Fibroblast of gingiva (primary cell): ENCODE measurements at regions not wholly inside any gene's neighbourhood (a gene's known extent, or its start where the extent isn't known, plus 50 kb on each side); places are given as distances from the start of the nearest gene placed in this dataset.

Experiments
- DNase-seq: peaks from one replicate; pipeline ENCODE4 v3.0.0-alpha.2; 2011; ENCODE audit warnings: low read depth

DNA sequence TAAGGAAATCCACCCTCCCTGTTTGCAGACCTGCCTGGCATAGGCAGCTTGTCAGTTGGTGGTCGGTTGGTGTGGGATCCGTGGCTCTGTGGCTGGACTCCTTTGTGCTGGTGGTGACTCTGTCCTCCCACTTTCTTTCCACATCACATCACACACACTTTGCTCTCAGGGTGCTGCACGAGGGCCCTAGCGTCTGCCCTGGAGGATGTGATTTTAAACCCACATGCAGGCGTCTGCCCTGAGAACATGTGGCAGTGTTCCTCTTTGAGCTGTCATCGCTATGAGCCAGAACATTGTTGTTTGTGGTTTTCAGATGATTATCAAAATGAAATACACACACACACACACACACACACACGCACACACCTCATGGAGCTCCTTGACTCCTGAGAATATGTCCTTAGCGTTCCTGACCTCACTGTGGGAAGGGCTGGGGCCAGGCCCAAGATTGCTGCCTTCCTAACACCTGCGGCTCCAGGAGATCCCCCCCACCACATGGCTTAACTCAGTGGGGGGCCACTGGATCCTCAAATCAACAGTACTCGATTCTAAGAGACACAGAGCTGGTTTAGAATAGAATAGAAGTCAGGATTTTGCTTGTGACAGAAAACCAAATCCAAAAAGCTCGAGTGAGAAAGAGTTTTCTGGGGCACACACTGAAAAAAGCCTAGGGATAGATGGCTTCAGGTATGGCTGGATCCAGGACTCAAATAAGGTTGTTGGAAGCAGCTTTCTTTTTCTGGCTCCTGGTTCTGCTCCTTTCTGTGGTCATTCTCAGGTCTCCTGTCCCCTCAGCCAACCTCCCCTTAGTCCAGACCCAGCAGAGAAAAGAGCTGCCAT is 54.8 kb downstream of the RTP5 start:
- DNase-seq: no peak

DNA sequence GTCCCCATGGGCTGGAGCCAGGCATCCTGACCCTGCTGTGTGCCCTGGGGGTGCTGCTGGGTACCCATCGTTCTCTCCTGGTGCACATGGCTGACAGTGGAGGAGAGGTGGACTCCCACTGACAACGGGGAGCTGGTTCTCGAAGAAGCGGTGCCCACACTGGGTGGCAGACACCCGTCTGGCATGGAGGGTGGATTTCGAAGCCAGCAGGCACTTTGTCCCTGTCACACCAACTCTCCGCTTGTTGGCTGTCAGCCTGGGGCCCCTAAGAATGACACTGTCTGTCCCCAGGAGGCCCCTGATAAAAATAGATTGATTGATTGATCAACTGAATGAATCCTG is 55.4 kb downstream of the RTP5 start:
- no peak for DNase-seq

DNA sequence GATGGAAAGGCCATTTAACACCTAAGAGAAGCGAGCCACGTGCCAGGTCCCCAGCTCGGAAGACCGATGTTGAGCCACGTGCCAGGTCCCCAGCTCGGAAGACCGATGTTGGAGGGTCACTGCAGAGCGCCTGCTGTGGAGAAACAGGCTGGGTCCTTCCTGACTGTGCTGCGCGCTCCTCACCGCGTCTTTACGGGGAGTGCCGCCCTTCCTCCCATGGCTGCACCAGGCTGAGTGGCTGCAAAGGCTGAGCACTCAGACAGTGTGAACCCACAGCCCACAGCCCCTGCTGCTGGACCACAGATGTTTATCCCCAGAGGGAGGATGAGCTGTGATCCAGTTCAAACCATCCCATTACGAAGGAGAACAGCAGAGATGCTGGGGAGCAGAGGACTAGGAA is 55.7 kb downstream of the RTP5 start:
- no peak for DNase-seq

DNA sequence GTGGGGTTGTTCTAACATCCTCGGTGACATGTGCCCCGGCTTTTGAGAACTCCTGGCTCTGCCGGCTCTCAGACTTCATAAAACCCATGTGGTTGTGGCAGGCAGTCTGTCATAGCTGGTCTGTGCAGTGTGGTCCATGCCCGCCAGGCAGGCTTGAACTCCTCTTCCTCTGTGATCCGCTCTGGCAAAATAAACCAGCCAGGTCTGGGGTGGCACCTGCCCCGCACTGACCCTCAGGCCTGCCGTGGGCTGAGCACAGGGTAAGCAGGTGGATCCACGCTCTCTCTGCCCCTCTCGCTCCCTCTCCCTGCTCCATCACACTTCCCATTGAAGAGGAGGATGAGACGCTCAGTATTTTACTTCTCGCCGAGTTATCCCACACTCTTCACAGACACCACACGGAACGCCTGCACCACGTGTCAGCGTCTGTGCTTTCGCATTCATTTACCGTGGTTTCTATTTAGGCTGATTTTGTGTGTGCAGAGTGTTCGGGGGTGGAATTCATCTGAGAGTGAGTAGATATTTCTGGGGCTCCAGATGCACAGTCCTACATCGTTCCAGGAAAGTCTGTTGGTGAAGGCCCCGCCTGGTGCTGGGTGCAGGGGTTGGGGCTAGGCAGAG is 56.4 kb downstream of the RTP5 start:
- no peak for DNase-seq

DNA sequence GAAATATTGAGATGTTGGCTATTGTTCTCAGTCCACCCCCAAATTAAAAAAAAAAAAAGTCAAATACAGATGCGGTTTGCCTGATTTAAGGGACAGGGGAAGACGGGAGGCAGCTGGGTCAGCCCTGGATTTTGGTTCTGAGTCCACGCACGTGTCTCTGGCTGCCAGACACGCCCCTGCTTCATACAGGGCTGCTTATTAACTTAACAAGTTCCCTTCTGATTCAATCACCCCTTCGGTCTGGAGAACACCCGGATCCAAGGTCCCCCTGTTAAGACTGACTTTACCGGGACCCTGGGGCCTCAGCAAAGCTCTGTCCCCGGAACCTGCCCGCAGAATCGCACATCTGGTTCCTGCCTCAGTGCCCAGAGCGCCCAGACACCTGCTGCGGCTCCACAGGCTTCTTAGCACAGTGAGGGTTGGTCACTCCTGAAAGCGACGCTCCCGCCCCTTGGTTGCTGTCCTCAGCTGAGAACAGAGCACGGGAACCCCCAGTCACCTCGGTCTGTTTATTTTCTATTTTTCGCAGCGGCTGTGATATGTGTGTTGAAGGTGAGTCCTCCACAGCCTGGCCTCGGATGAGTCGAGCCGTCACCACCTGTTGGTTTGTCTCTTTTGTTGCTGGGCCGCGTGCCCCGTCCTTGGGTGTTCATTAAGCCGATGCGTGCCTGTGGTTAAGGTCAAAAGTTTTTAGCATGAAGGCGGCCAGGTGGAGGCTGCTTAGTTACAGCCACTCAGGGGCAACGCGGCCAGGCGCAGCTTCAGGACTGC is 57.2 kb downstream of the RTP5 start:
- DNase-seq: no peak

DNA sequence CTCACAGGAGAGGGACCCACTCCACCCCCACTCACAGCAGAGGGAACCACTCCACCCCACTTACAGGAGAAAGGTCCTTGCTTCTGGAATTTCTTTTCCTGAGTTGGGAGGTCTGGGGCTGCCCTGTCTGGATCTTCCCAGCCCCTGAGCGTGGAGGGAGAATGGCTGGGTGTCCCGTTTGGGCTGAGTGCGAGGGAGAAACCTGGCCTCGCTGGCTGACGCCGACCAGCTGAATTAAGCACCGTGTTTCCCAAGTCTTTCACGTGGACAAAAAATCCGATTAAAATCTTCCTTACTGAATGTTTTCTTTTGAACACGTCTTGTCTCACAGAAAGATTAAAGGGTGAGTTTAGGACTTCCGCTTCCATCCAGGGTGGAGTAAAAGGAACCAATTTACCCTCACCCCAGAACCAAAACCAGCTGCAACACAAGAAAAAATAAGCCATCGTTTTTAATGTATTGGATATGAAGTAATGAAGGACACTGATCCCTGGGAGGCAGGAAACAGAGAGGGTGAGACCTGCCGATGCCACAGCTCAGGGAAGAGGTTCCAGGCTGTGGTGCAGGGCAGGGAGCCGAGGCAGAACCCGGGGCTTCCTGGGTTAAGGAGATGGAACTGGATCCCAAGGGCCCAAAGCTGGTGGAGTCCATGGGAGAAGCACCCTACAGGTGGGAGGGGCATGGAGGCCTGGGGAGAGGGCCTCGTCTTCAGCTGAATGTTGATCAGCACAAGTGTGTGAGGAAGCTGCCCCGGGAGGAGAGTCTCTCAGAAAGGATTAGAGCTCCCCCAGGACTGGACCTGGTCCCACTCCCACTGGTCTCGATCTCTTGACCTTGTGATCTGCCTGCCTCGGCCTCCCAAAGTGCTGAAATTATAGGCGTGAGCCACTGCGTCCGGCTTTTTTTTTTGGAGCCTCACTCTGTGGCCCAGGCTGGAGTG is 60.3 kb downstream of the RTP5 start:
- DNase-seq: no peak

DNA sequence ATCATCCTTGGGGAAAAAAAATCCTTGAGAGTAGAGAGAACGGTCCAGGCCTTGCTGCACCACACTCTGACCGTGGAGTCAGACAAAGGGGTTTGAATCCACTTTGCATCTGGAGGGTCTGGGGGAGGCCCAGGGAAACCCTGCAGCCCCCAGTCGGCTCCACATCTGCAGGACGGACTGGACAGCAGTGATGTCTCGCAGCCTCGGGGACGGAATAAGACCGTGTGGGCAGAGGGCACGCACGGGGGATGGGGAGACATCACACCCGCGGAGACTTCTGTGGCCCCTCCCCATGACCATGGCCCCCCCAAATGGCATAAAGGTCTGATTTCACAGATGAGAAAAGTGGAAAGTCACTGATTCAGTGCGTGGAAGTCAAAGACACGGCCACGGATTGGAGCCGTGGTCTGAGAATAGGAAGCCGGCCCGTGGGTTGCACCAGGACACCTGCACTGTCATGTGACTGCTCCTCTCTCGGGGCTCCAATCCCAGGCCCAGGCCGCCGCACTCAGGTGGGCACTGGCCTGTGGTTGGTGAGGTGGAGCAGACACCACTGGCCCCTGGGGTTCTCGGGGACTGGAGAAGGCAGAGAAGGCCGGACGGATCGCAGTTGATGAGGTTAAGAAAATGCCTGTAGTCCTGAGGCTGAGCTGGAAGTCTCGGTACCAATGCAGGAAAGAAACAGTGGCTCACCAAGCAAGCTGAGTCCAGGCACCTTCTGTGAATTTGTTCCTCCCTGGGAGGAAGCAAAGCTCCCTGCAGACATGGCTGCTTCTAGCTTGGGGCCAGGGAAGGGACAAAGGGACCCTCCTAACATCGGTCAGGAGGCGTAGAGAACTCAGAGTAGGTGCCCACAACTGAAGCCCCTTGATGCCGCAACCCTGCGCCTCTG is 61.8 kb downstream of the RTP5 start:
- no peak for DNase-seq

DNA sequence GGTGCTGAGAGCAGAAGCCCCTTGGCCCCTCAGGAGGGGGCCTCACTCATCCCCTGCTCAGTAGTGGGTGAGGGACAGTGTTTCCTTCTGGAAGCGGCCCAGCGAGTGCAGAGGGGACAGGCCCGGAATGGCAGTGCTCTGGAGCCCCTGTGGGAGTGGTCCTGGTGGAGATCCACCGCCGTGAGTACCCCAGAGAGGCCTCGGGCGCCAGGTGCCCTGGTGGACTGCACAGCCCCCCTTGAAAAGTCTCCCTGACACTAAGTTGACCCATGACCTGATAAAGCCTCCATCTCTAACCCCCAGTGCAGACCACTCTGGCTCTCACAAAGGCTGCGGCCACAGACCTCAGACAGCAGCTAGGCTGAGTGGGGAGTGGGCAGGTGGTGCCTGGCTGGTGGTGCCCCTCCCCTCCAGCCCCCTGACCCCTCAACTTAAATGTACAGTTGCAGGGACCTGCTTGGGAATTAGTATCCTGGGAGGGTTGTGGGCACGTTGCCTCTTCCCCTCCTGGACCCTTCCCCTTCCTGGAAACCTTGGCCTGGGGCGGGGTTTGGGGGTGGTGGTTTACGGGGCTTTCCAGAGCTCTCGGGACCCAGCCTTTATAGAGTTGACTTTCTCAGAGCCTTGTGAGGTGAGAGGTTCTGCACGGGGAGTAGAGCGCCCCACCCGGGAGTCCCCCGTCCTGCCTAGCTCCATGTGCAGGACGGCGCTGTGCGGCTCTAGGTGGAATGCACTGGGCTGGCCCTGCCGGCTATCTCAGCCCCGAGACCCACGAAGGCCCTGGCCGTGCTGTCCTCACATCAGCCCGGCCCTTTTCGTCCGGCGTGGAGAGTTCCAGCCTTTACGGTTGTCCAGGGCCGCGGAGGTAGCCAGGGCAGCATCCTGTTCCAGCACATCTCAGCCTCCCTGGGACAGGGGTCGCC is 62.7 kb downstream of the RTP5 start:
- no peak for DNase-seq

DNA sequence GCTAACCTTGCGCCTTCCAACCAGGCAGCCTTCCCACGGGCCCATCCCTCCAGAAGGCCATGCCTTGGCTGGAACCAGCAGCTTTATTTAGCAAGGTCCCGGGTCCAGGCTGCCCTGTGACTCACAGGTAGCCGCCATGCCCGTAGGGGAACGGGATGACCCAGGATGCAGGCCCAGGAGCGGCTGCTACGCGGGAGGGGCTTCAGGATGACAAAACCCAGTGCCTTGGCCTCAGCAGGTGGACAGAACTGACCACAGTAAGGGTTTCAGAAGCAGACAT is 63.3 kb downstream of the RTP5 start:
- DNase-seq: no peak

DNA sequence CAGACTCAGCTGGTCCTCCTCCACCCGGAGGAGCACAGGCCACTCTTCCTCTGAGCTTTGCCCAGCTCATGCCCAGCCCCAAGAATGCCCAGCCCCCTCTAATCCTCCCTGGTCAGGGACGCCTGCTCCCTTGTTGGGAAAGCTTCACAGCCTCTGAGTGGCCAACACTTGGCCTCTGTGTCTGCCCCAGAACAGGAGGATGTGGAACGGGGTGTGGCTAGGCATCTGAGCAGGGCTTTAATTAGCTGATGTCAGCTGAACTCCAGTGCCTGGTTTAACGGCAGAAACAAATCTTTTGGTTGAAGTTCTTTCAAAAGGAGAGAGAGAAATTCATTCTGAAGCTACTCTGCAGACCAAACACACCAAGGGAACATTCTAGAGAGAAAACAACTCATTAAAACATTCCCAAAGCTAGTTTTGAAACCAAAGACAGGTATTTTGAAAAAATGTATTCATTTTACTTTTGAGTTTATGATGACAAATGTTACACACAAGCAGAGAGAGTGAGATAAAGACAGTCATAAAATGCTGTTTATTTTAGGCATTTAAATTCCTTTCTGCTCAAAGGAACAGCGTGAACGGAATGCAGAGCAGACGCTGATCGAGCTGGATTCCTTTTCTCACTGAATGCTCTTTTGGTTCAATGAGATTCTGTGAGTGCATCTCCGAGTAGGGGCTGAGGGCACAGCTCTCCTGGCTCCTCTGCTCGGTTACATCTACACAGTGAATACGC is 63.8 kb downstream of the RTP5 start:
- peak; percentile 57 for DNase-seq

DNA sequence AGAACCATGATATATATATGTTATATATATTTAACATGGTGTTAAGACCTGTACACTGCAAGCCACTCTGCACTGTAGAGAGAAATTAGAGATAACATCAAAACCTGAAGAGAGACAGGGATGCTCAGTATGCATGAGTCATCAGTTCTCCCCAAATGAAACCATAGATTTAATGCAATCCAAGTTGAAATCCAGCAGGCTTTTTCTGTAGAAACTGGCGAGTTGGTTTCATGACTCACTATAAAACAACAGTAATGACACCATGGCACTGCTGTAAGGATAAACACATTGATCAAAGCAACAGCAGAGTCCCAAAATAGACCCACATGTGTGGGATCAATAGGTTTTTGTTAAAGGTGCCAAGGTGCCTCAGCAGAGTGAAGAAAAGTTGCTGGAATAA is 65.8 kb downstream of the RTP5 start:
- peak; percentile 67 for DNase-seq

DNA sequence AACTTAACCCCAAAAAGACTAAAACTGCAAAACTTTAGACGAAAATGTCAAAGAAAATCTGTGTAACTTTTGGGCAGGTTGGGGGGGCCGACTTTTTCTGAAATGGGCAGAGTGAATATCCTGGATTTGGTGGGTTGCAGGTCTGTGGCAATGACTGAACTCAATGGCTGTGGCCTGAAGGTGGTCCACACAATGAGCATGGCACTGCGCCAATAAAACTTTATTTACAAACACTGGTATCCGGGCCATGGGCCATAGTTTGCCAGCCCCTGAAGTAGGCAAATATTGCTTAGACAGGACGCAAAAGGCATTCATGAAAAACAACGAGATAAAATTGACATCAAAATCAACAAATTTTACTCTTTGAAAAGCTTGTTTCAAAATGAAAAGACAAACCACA is 66.2 kb downstream of the RTP5 start:
- no peak for DNase-seq

DNA sequence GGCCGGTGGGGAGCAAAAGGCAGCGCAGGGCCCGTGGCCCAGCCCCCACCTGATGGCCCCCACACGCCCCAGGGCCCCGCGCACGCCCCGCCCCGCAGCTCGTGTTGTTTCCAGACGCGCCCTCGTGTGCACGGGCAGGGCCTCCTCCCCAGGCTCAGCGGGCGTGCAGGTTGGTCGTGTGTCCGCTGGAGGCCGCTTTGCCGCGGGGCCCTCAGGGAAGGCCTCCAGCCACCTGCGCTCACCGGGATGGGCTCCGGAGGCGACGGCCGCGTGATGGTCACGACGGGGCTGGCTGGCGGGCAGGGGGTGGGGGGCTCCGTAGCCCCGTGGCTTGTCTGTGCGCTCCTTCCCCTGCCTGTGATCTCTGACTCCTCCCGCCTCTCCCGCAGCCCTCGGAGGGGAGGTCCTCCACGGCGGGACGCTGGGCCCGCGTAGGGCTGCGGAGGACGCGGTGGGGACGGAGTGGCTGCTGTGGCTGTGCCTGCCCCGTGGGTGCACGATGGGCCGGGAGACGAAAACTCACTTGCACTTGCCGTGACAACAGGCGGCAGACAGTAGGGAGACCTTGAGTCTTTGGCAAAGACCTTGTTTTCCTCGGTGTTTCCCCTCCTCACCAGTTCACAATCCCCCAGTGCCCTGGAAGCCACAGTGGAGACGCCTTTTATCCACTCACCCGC is 67.1 kb downstream of the RTP5 start:
- DNase-seq: no peak

DNA sequence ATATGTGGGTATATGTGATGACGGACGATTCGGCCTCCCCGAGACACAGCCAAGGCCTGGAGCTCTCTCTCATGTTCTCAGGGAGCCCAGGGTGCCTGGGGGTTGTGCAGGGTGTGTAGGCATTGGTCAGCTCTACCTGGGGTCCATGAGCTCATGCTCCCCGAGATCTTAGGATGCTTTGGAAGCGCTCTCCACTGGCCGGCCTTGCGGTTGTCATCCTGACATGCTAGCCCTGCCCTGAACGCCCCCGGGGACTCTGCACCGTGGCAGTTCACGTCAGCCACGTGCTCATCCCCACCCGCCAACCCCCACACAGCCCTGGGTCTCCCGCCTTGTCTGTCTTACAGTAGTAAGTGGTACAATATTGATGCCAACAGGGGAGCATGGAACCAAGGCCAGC is 67.8 kb downstream of the RTP5 start:
- DNase-seq: no peak

DNA sequence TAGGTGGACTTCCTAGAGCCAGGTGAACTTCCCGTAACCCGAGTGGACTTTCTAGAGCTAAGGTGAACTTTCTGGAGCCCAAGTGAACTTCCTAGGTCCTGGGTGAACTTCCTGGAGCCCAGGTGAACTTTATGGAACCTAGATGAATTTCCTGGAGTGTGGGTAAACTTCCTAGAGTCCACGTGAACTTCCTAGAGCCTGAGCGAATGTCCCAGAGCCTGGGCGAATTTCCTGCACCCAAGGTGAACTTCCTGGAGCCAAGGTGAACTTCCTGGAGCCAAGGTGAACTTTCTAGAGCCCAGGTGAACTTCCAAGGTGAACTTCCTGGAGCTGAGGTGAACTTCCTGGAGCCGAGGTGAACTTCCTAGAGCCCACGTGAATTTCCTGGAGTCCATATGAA is 70.0 kb downstream of the RTP5 start:
- DNase-seq: no peak

DNA sequence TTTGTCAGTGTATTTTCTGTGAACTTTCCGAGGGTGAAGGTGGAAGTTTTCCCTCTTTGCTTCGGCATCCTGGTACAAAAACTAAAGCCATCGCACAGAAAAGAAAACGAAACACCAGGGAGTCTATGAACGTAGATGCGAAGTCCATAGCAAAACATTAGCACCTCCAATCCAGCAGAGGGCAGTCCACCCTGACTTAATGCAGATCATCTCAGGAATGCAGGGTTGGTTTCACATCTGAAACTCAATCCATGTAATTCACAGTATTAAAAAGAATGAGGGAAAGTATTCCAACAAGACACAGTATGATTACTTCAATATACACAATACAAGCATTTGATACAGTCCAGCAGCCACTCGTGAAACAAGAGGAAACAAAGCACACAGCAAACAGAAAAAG is 70.8 kb downstream of the RTP5 start:
- no peak for DNase-seq

DNA sequence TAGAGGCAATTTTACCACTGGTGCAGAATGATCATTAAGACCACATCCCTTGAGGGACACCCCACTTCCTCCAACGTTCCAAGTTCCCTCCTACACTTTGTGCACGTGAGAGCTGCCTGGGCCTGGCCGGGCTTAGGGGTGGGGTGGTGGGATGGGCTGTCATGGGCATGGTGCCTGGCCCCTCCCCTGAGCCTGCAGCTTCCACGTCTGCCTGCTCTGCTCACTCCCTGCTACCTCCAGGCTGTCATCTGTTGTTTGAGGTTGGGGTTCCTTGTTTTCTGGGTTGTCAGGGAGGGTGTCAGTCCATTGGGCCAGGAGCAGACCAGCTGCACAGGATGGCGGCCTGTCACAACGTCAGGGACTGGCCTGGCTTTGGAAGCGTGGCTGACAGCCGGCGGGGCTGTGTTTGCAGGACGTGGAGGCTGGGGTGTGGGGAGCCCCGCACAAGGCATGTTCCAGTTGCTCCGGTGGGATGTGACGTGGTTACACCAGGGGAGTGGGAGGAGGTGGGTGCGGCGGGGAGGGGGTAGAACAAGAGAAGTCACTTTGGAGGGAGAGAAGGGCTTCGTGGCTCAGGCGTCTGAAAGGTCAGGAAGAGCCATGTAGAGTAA is 72.3 kb downstream of the RTP5 start:
- no peak for DNase-seq

DNA sequence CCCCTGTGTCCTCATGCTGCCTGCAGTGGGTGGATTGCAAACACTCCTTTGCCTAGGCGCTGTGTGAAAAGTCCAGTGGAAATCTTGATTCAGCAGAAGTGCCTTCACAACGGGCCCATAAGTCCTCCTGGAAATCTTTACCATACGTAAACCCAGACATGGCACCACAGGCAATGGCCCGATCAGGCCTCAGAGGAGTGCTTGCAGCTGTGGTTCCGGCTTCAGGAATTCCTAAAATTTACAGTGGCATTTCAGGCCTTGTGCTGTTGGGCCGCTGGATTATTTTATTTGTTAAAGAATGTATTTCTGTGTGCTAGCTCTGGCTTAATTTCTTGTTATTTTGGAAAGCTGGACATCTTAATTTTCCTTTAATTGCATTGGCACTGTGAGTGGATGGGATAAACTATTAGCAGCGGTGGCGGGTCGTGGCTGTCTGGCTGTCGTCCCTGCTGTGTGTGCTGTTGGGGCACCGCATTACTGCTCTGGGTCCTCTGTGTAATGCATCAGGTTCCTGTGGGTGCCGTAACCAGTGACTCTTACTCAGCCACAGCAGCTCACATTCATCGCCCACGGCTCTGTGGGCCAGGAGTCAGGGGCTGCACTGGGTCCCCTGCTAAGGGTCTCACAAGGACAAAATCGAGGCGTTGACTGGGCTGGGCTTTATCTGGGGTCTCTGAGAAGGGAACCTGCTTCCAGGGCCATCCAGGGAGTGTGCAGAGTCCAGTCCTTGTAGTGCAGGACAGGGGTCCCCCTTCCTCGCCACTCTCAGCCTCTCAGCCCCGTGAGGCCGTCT is 73.1 kb downstream of the RTP5 start:
- DNase-seq: no peak
